OCI-LY1 (cell line): ENCODE measurements at regions not wholly inside any gene's neighbourhood (a gene's known extent, or its start where the extent isn't known, plus 50 kb on each side); places are given as distances from the start of the nearest gene placed in this dataset.

Experiments used
- H2AFZ ChIP-seq: fragments of 200-600 bp; sonication (generic), shearing (Covaris generic); 2 replicates; pipeline ENCODE4 v1.6.0; 2014; ENCODE audit warnings: antibody characterized with exemption, mild to moderate bottlenecking, low read length
- H3F3A ChIP-seq: fragments of 200-600 bp; sonication (generic), shearing (Covaris generic); 2 replicates; pipeline ENCODE4 v1.6.0; 2014; ENCODE audit warnings: mild to moderate bottlenecking, antibody characterized with exemption, low read length, moderate library complexity; ENCODE audit not compliant: insufficient read depth
- H3K27ac ChIP-seq: fragments of 200-600 bp; sonication (generic); 2 replicates; pipeline ENCODE4 v1.5.1; 2014; ENCODE audit warnings: low read length, mixed run types, mild to moderate bottlenecking, low read depth; ENCODE audit not compliant: poor library complexity, severe bottlenecking
- H3K27me3 ChIP-seq: fragments of 200-600 bp; sonication (generic); 2 replicates; pipeline ENCODE4 v1.6.0; 2014; ENCODE audit warnings: antibody characterized with exemption, mild to moderate bottlenecking, low read length, moderate library complexity; ENCODE audit not compliant: insufficient read depth
- H3K36me3 ChIP-seq: fragments of 200-600 bp; sonication (generic); 2 replicates; pipeline ENCODE4 v1.6.1; 2014; ENCODE audit warnings: mild to moderate bottlenecking, antibody characterized with exemption, low read length, moderate library complexity, mixed read lengths; ENCODE audit not compliant: insufficient read depth
- H3K4me1 ChIP-seq: fragments of 200-600 bp; sonication (generic); 2 replicates; pipeline ENCODE4 v1.5.1; 2014; ENCODE audit warnings: mild to moderate bottlenecking, low read length, moderate library complexity; ENCODE audit not compliant: insufficient read depth, severe bottlenecking
- H3K4me2 ChIP-seq: fragments of 200-600 bp; sonication (generic), shearing (Covaris generic); 2 replicates; pipeline ENCODE4 v1.6.1; 2014; ENCODE audit warnings: low read length
- H3K4me3 ChIP-seq: fragments of 200-600 bp; sonication (generic); 2 replicates; pipeline ENCODE4 v1.5.1; 2014; ENCODE audit warnings: low read length, low read depth, mild to moderate bottlenecking, mixed read lengths; ENCODE audit not compliant: poor library complexity, severe bottlenecking
- H3K79me2 ChIP-seq: fragments of 200-600 bp; shearing (Covaris generic); 2 replicates; pipeline ENCODE4 v1.6.1; 2016; ENCODE audit warnings: mixed run types, low read length, mixed read lengths; ENCODE audit not compliant: insufficient read depth
- H3K9ac ChIP-seq: fragments of 200-600 bp; sonication (generic), shearing (Covaris generic); 2 replicates; pipeline ENCODE4 v1.6.1; 2014; ENCODE audit warnings: mild to moderate bottlenecking, low read length, mixed read lengths
- H3K9me2 ChIP-seq: fragments of 200-600 bp; sonication (generic), shearing (Covaris generic); 2 replicates; pipeline ENCODE4 v1.6.1; 2014; ENCODE audit warnings: low read depth, mild to moderate bottlenecking, low read length, mixed read lengths
- H3K9me3 ChIP-seq: fragments of 200-600 bp; shearing (Covaris generic); 2 replicates; pipeline ENCODE4 v1.6.1; 2014; ENCODE audit warnings: low read length, mixed read lengths
- H4K20me1 ChIP-seq: fragments of 200-600 bp; sonication (generic), shearing (Covaris generic); 2 replicates; pipeline ENCODE4 v1.6.0; 2016; ENCODE audit warnings: mild to moderate bottlenecking, low read length; ENCODE audit not compliant: insufficient read depth
- EZH2 ChIP-seq: fragments of 200-600 bp; sonication (generic), shearing (Covaris generic); IDR thresholded peaks from 2 replicates; pipeline ENCODE4 v1.8.0; 2017; ENCODE audit warnings: borderline replicate concordance, mixed run types, mild to moderate bottlenecking, antibody characterized with exemption, low read length, moderate library complexity, mixed read lengths
- TF ChIP-seq, protein P1 (sequence below): fragments of 200-600 bp; sonication (generic), shearing (Covaris generic); IDR thresholded peaks from 2 replicates; pipeline ENCODE4 v1.5.1; 2017; ENCODE audit warnings: mild to moderate bottlenecking, antibody characterized with exemption, low read length, moderate library complexity, mixed read lengths

DNA sequence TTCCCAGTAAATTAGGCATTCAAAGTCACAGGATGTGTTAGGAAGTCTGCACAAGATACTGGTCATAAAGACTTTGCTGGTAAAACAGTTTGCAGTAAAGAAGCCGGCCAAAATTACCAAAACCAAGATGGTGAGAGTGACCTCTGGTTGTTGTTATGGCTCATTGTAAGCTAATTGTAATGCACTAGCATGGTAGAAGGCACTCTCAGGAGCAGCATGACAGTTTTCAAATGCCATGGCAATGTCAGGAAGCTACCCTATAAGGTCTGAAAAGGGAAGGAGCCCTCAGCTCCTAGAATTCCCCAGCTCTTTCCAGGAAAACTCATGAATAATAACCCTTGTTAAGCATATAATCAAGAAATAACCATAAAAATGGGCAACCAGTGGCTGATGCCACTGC is 64.3 kb upstream of the TNC start:
- H3K36me3 ChIP-seq: no peaks in the 10 kb centered on the region
- no peaks in the 10 kb centered on the region for H4K20me1 ChIP-seq
- H3K9me2 ChIP-seq: no peaks in the 10 kb centered on the region
- no peak overlapping the region for H3K4me3 ChIP-seq
- no peak overlapping the region for H2AFZ ChIP-seq
- no peak overlapping the region for H3K4me2 ChIP-seq
- H3K27ac ChIP-seq: no peak overlapping the region
- no peaks in the 10 kb centered on the region for H3F3A ChIP-seq
- TF ChIP-seq EZH2: no peak
- TF ChIP-seq, protein P1, sequence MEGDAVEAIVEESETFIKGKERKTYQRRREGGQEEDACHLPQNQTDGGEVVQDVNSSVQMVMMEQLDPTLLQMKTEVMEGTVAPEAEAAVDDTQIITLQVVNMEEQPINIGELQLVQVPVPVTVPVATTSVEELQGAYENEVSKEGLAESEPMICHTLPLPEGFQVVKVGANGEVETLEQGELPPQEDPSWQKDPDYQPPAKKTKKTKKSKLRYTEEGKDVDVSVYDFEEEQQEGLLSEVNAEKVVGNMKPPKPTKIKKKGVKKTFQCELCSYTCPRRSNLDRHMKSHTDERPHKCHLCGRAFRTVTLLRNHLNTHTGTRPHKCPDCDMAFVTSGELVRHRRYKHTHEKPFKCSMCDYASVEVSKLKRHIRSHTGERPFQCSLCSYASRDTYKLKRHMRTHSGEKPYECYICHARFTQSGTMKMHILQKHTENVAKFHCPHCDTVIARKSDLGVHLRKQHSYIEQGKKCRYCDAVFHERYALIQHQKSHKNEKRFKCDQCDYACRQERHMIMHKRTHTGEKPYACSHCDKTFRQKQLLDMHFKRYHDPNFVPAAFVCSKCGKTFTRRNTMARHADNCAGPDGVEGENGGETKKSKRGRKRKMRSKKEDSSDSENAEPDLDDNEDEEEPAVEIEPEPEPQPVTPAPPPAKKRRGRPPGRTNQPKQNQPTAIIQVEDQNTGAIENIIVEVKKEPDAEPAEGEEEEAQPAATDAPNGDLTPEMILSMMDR: no peak
- no peaks in the 10 kb centered on the region for H3K79me2 ChIP-seq
- no peaks in the 10 kb centered on the region for H3K27me3 ChIP-seq
- H3K9ac ChIP-seq: no peak overlapping the region
- no peaks in the 10 kb centered on the region for H3K4me1 ChIP-seq
- H3K9me3 ChIP-seq: no peaks in the 10 kb centered on the region

DNA sequence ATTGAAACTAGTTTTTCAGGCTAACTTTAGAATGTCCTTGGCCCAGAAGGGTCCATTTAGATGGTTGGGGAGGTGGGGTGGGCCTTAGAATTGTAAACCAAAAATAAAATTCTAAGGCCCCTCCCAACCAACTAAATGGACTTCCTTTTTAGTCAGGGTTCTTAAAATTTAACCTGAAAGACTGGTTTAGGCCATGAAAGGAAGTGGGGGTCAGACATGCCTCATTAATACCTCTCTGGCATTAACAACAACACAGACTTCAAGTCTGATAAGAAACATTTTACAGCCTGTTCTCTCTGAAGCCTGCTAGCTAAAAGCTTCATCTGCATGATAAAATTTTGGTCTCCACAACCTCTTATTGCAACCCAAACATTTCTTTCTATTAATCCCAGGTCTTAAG is 65.5 kb upstream of the TNC start:
- H3K4me1 ChIP-seq: no peaks in the 10 kb centered on the region
- H2AFZ ChIP-seq: no peak overlapping the region
- H3F3A ChIP-seq: no peaks in the 10 kb centered on the region
- no peaks in the 10 kb centered on the region for H4K20me1 ChIP-seq
- no peaks in the 10 kb centered on the region for H3K36me3 ChIP-seq
- H3K79me2 ChIP-seq: no peaks in the 10 kb centered on the region
- TF ChIP-seq, protein P1: no peak
- TF ChIP-seq EZH2: no peak
- H3K27ac ChIP-seq: no peak overlapping the region
- no peaks in the 10 kb centered on the region for H3K27me3 ChIP-seq
- H3K4me3 ChIP-seq: no peak overlapping the region
- no peak overlapping the region for H3K9ac ChIP-seq
- no peak overlapping the region for H3K4me2 ChIP-seq
- H3K9me3 ChIP-seq: no peaks in the 10 kb centered on the region
- no peaks in the 10 kb centered on the region for H3K9me2 ChIP-seq

DNA sequence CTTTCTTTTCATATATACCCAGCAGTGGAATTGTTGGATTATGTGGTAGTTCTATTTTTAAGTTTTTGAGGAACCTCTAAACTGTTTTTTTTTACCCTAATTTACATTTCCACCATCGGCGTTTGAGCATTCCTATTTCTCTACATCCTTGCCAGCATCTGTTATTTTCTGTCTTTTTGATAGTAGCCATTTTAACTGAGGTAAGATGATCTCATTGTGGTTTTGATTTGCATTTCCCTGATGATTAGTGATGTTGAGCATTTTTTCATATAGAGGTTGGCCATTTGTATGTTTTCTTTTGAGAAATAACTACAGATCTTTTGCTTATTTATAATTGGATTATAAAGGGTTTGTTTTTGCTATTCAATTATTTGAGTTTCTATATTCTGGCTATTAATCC is 71.7 kb upstream of the TNC start:
- no peaks in the 10 kb centered on the region for H3F3A ChIP-seq
- H3K27me3 ChIP-seq: no peaks in the 10 kb centered on the region
- H3K9ac ChIP-seq: no peak overlapping the region
- no peaks in the 10 kb centered on the region for H3K9me3 ChIP-seq
- H3K27ac ChIP-seq: no peak overlapping the region
- no peaks in the 10 kb centered on the region for H3K4me1 ChIP-seq
- no peak overlapping the region for H2AFZ ChIP-seq
- no peak for TF ChIP-seq EZH2
- TF ChIP-seq, protein P1: no peak
- no peaks in the 10 kb centered on the region for H3K9me2 ChIP-seq
- H3K4me3 ChIP-seq: no peak overlapping the region
- no peak overlapping the region for H3K4me2 ChIP-seq
- H4K20me1 ChIP-seq: no peaks in the 10 kb centered on the region
- no peaks in the 10 kb centered on the region for H3K36me3 ChIP-seq
- H3K79me2 ChIP-seq: no peaks in the 10 kb centered on the region
